Epithelial cell of esophagus (primary cell): ENCODE measurements at regions not wholly inside any gene's neighbourhood (a gene's known extent, or its start where the extent isn't known, plus 50 kb on each side); places are given as distances from the start of the nearest gene placed in this dataset.

Experiments
- DNase-seq: peaks from one replicate; pipeline ENCODE4 v3.0.0; 2010; ENCODE audit warnings: low read depth
- H3K4me3 ChIP-seq: 2 replicates; pipeline ENCODE4 v1.5.1; 2011; ENCODE audit warnings: mild to moderate bottlenecking, low read length, control low read depth
- CTCF ChIP-seq: IDR thresholded peaks from 2 replicates; pipeline ENCODE4 v1.5.1; 2011; ENCODE audit warnings: low read depth, mild to moderate bottlenecking, low read length, control low read depth, inconsistent platforms; ENCODE audit not compliant: insufficient read depth; ENCODE audit errors: missing control alignments

- no peak overlapping the region for H3K4me3 ChIP-seq
- TF ChIP-seq CTCF, result no peak
- DNase-seq, result no peak
Measured at GRCh38 chr15:31799715-31800321, 230.5 kb upstream of the CHRNA7 start.

GRCh38 chr15:31801152-31801551 is 229.2 kb upstream of the CHRNA7 start:
- no peak for TF ChIP-seq CTCF
- no peak for DNase-seq
- no peak overlapping the region for H3K4me3 ChIP-seq

GRCh38 chr15:31802761-31803160 is 227.6 kb upstream of the CHRNA7 start:
- no peak for TF ChIP-seq CTCF
- no peak overlapping the region for H3K4me3 ChIP-seq
- DNase-seq, result no peak

GRCh38 chr15:31803388-31803884 is 226.9 kb upstream of the CHRNA7 start:
- no peak overlapping the region for H3K4me3 ChIP-seq
- DNase-seq, result no peak
- TF ChIP-seq CTCF, result no peak

GRCh38 chr15:31805090-31805662 is 225.1 kb upstream of the CHRNA7 start:
- TF ChIP-seq CTCF, result no peak
- DNase-seq, result no peak

GRCh38 chr15:31806106-31806505 is 224.2 kb upstream of the CHRNA7 start:
- no peak for DNase-seq
- H3K4me3 ChIP-seq, result no peak overlapping the region
- no peak for TF ChIP-seq CTCF

More at GRCh38 chr15:31805090-31805662, 225.1 kb upstream of the CHRNA7 start:
- H3K4me3 ChIP-seq, result no peak overlapping the region

- DNase-seq, result no peak
- TF ChIP-seq CTCF, result no peak
- no peak overlapping the region for H3K4me3 ChIP-seq
Measured at GRCh38 chr15:31811641-31812040, 218.7 kb upstream of the CHRNA7 start.
